NCI-H187 (cell line): ENCODE measurements at regions not wholly inside any gene's neighbourhood (a gene's known extent, or its start where the extent isn't known, plus 50 kb on each side); places are given as distances from the start of the nearest gene placed in this dataset.

Source experiments
- DNase-seq, 2 experiments: peaks; one replicate each; lab custom pipeline; 2025; lab: John Stamatoyannopoulos, UW

DNA sequence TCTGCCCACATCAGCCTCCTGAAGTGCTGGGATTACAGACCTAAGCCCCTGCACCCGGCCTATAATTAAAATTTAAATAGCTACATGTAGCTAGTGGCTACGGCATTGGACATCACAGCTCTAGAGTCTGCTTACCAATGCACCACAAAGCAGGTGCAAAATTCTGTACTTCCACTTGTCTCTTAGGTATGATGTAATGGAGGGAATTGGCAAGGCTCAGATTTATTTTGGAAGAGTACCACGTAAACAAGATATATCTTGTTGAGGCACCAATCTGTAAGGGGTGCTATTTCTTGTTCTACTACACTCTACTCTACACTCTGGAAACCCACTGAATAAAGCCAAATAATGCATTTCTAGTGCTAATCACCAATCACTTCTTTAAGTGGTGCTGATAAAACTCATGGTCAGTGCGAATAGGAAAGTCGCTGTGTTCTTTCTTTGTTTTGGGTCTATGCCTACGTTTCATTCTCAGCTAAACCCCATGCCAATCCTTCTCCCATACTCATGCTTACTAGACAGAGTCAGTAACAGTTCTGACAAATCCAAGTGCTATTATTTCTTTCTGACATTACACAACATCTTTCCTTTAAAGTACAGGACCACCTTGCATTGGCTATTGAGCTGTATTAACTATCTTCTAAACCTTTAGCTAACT is 92.3 kb downstream of the GC start:
- DNase-seq, result no peak

DNA sequence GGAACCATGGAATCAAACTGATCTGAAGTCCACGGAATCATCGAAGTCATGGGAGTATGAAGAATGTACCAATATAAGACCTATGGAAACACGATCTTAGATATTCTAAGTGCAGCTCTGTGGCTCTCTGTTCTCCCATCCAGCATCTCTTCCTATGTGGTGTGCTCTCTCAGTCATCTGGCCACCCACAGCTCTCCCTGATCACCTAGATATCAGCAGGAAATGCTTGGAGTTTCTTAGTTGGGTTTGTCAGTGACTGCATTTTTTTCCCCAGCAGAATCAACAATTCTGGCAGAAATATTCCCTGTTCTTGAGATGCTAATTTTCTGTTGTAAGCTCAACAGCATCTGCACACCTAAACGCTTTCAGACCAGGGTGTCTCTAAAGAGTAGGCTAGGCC is 94.1 kb downstream of the GC start:
- no peak for DNase-seq

DNA sequence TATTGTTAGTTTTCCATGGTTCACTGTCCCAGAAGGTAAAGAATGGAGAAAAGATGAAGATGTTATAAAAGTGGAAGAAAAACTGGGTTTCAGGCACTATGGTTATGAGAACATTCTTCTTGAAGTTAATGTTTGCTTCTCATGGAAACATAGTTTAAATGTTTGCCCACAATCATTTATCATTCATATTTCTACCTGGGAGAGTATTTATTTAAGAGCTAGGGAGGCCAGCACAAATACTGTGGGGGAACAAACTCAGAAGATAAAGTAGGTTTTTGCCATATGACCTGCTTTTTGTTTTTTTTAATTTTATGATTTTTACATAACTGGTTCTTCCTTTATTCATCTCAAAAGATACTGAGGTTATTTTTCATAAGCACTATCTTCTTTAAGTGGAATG is 96.8 kb downstream of the GC start:
- no peak for DNase-seq

GRCh38 chr4:71685975-71686374 is 97.9 kb downstream of the GC start:
- DNase-seq, result no peak

DNA sequence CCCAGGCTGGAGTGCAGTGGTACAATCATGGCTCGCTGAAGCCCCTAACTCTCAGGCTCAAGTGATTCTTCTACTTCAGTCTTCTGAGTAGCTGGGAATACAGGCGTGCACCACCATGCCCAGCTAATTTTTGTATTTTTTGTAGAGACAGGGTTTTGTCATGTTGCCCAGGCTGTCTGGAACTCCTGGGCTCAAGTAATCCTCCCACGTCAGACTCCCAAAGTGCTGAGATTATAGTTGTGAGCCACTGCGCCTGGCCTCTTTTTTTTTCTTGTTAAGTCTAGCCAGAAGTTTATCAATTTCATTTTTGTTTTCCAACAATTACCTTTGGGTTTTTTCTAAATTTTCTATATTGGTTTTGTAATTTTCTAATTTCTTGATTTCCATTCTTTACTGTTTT is 100.6 kb downstream of the GC start:
- DNase-seq, result no peak

GRCh38 chr4:71680706-71681105 is 103.2 kb downstream of the GC start:
- DNase-seq, result no peak

GRCh38 chr4:71677568-71677967 is 106.3 kb downstream of the GC start:
- no peak for DNase-seq

DNA sequence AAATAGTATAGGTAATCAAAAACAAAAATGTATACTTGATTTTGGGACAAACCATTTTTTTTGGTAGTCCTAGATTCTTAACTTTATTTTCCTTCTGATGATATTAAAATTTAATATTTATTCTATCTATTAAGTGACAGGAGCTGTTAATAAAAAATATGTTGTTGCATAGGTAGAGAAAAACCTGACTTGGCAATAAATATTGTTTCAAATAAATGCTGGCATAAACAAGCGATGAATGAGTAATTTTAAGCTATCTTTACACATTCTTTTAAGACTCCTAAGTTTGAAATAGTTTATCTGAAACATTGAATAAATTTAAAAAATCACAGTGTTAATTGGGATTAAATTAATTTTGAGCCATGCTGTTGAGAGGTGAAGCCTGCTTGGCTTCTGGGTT is 114.6 kb downstream of the GC start:
- DNase-seq, result no peak

- no peak for DNase-seq
Measured at GRCh38 chr4:71665358-71665757, 118.5 kb downstream of the GC start.

- no peak for DNase-seq
Measured at GRCh38 chr4:71664366-71664765, 119.5 kb downstream of the GC start.

DNA sequence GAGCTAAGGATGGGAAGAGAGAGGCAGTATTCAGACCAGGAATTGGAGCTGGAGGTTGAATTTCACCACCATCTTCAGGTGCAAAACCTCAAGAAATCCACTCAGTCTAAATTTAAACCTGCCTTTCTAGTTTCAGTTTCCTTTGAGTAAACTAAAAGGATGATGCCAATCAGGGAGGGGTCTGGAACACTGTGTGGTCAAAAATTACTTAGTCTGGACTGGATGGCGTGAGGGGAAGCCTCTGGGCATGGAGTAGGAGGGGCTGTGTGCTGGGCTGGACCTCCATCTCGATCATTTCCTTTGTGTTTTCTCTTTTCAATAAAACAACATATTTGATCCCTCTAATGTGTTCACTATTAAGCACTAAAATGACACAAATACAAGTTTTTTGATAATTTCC is 120.1 kb downstream of the GC start:
- DNase-seq, result no peak

DNA sequence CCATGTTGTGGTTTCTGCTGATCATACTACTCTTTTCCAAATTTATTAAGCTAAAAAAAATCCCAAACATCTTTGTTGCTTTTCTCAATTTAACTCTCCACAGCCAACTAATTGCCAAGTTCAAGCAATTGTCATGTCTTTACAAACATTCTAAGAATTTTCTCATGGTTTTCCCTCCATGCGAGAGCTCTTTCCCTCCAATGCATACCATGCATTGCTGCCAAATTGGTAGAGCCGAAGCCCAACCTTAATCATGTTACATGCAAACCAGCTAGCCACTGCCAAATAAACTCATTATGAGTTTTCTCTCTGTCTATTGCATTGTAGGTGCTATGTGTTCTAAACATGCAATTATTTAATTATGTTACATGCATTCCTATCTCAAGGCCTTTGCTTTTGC is 123.9 kb downstream of the GC start:
- DNase-seq, result no peak

- no peak for DNase-seq
Measured at GRCh38 chr4:71648923-71649322, 135.0 kb downstream of the GC start.

DNA sequence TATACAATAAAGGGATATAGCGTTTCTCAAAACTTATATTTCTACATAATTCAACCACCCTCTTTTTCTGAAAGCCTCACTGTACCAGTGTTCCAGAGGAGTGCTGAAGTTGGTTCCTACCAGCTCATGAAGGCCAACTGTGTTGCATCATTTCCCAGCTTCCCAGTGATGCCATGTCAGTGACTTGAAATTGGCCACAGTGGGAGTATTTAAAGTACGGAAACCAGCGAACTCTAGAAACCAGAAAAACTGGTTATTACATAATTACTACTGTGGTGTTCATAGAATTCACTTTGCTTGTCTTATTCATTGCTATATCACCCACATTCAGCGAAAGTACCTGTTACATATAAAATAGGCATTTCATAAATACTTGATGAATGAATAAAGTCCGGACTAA is 135.4 kb downstream of the GC start:
- DNase-seq, result no peak

DNA sequence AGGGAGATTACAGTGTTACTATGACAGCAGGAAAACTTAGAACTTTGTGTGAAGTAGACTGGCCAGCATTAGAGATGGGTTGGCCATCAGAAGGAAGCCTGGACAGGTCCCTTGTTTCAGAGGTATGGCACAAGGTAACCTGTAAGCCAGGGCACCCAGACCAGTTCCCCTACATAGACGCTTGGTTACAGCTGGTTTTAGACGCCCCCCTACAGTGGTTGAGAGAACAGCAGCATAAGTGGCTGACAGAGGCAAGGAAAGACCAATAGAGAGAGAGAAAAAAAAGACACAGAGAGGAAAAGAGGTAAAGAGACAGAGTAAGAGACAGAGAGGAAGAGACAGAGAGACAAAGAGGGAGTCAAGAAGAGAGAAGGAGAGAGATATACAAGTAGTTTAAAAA is 144.5 kb downstream of the GC start:
- DNase-seq, result no peak

DNA sequence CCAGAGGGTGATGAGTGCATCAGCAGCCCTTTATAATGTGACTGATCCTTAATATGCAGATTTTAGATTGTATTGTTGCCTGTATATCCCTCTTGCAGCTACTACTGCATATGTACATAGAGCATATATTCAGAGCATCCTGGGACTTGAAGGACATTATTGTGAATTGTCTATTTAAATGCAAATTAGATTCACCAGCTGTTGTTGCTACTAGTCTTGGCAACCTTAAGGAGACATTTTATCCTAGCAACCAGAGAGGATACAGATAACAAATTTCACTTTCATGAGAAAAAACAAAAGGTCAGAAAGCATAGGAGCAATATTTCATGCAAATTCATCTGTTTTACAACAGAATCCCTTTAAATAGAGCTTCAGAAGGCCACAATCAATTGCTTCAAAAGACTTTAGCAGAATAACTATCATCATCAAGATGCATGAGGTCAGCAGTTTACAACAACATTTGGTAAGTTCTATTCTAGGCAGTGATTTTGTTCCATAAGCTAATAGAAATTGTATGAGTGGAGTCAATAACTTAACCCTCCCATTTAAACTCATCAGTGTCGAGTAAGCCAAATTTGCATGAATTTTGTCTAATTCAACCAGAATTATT is 148.6 kb downstream of the GC start:
- peak in 1 of 2 experiments; percentile 15 for DNase-seq

- no peak for DNase-seq
Measured at GRCh38 chr4:71634364-71634763, 149.5 kb downstream of the GC start.

DNA sequence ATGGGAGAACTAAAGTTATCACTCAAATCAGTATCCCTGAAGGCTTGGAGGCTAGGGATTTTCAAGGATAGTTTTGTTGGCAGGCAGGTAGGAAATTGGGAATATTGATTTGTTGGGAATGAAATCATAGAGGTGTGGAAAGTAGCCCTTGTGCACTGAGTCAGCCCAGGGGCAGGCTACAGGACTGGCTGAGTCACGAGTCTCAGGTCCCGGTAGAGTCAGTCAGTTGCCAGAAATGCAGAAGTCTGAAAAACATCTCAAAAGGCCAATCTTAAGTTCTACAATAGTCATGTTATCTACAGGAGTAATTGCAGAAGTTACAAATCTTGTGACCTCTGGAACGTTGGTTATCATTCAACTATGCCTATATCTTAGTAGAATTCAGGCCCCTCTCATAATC is 153.1 kb downstream of the GC start:
- no peak for DNase-seq

- no peak for DNase-seq
Measured at GRCh38 chr4:71625005-71625404, 158.9 kb downstream of the GC start.
